ENCODE measurements at regions not wholly inside any gene's neighbourhood (a gene's known extent, or its start where the extent isn't known, plus 50 kb on each side); places are given as distances from the start of the nearest gene placed in this dataset.
"Not testable (repeated sequence)": the region's sequence is repeated elsewhere in the genome, so short reads cannot be mapped to it uniquely, and the experiment has no call there.

- no peak for DNase-seq
Measured at GRCh38 chr7:108824840-108825580, 255.3 kb downstream of the DNAJB9 start.

- DNase-seq = no peak
Measured at GRCh38 chr7:108825581-108825909, 255.9 kb downstream of the DNAJB9 start.

GRCh38 chr7:108836256-108836655 is 266.6 kb downstream of the DNAJB9 start:
- DNase-seq = no peak

- DNase-seq = no peak
Measured at GRCh38 chr7:108838198-108838597, 268.5 kb downstream of the DNAJB9 start.

- DNase-seq = no peak
Measured at GRCh38 chr7:108839076-108839475, 269.4 kb downstream of the DNAJB9 start.

- no peak for DNase-seq
Measured at GRCh38 chr7:108845951-108846350, 276.3 kb downstream of the DNAJB9 start.

- DNase-seq = no peak
Measured at GRCh38 chr7:108846471-108846870, 276.8 kb downstream of the DNAJB9 start.

- DNase-seq = no peak
Measured at GRCh38 chr7:108848486-108848885, 278.8 kb downstream of the DNAJB9 start.

- DNase-seq = no peak
Measured at GRCh38 chr7:108860615-108861014, 290.9 kb downstream of the DNAJB9 start.

GRCh38 chr7:108861071-108861470 is 291.4 kb downstream of the DNAJB9 start:
- DNase-seq = no peak

GRCh38 chr7:108863227-108863848 is 293.7 kb downstream of the DNAJB9 start:
- DNase-seq = no peak

GRCh38 chr7:108869070-108869469 is 299.4 kb downstream of the DNAJB9 start:
- no peak for DNase-seq

- no peak for DNase-seq
Measured at GRCh38 chr7:108875139-108875538, 305.5 kb downstream of the DNAJB9 start.

- no peak for DNase-seq
Measured at GRCh38 chr7:108890862-108891261, 321.2 kb downstream of the DNAJB9 start.

- DNase-seq = no peak
Measured at GRCh38 chr7:108908456-108908855, 338.8 kb downstream of the DNAJB9 start.

- no peak for DNase-seq
Measured at GRCh38 chr7:108911016-108911415, 341.3 kb downstream of the DNAJB9 start.

GRCh38 chr7:108920490-108920889 is 350.8 kb downstream of the DNAJB9 start:
- DNase-seq = no peak

GRCh38 chr7:108943048-108943447 is 373.4 kb downstream of the DNAJB9 start:
- DNase-seq = not testable (repeated sequence)

GRCh38 chr7:108947526-108947925 is 377.9 kb downstream of the DNAJB9 start:
- no peak for DNase-seq

GRCh38 chr7:108972004-108972403 is 402.3 kb downstream of the DNAJB9 start:
- no peak for DNase-seq

- DNase-seq = peak; percentile 2
Measured at GRCh38 chr7:108973075-108973474, 403.4 kb downstream of the DNAJB9 start.

GRCh38 chr7:108974641-108975040 is 405.0 kb downstream of the DNAJB9 start:
- no peak for DNase-seq

- no peak for DNase-seq
Measured at GRCh38 chr7:108985037-108985436, 415.4 kb downstream of the DNAJB9 start.

GRCh38 chr7:108989319-108989718 is 419.6 kb downstream of the DNAJB9 start:
- DNase-seq = no peak

- no peak for DNase-seq
Measured at GRCh38 chr7:108997480-108997879, 427.8 kb downstream of the DNAJB9 start.
